Stimulated activated CD4-positive, alpha-beta T cell treated with anti-CD3 and anti-CD28 coated beads, Interleukin-4, amount 100 ng/mL, for 24 hours (primary cell): ENCODE measurements at regions not wholly inside any gene's neighbourhood (a gene's known extent, or its start where the extent isn't known, plus 50 kb on each side); places are given as distances from the start of the nearest gene placed in this dataset.

Experiments used
- DNase-seq: peaks from one replicate; pipeline ENCODE4 v3.0.0-alpha.2; 2020

DNA sequence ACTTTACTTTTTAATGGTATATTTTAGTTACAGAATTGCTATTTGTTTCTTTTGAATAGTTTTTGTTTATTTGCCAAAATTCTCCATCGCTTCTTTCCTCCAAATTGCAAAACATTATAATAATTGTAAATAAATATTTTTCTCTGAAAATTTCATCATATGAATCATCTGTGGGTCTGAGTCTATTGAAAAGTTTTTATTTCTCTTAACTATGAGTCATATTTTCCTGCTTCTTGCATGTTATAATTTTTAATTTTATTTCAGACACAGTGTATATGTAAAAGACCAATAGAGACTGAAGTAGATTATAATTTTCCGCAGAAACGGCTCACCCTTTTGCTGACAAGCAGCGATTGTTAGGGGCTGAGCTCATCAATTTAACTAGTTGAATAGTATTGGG, 279.1 kb upstream of the IL12B start:
- no peak for DNase-seq

GRCh38 chr5:159610966-159611579, 280.8 kb upstream of the IL12B start:
- no peak for DNase-seq

DNA sequence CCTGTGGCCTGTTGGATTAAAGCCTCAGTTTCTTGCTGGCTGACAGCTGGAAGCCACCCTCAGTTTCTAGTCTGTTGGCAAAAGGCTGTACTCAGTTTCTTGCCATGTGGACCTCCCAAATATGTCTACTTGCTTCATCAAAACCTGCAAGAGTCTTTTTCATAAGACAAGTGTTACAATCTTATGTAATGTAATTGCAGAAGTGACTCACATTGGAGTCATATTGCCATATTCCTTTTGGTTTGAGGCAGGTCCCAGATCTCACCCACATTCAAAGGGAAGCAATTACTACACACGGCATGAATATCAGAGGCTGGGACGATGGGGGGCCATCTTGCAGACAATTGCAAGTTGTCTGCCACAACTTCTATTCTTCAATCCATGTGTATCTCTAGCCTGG, 286.7 kb upstream of the IL12B start:
- DNase-seq: no peak

- no peak for DNase-seq
Measured at GRCh38 chr5:159619826-159620225, 289.5 kb upstream of the IL12B start.

- no peak for DNase-seq
Measured at GRCh38 chr5:159620853-159621540, 290.7 kb upstream of the IL12B start.

DNA sequence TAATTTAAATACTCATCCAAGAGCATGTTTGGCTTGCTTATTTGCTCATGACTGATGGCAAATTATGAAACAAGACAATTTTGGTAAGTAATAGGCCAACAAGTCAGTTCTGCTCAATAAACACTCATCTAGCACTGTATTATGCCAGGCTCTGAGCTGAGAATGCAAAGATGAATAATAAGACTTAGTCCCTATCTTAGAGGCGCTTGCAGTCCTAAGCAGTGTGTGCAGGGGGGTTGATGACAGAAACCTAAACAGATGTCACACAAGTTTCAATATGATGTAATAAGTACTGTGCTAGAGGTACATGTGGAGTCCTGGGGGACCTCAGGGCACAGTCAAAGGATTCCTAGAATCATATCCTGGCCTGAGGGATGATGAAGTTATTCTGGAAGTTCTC, 287.6 kb upstream of the ADRA1B start:
- no peak for DNase-seq

- DNase-seq: no peak
Measured at GRCh38 chr5:159629158-159629557, 287.1 kb upstream of the ADRA1B start.

GRCh38 chr5:159630545-159630944, 285.7 kb upstream of the ADRA1B start:
- no peak for DNase-seq

GRCh38 chr5:159631001-159631400, 285.3 kb upstream of the ADRA1B start:
- DNase-seq: no peak

- no peak for DNase-seq
Measured at GRCh38 chr5:159632866-159633265, 283.4 kb upstream of the ADRA1B start.

DNA sequence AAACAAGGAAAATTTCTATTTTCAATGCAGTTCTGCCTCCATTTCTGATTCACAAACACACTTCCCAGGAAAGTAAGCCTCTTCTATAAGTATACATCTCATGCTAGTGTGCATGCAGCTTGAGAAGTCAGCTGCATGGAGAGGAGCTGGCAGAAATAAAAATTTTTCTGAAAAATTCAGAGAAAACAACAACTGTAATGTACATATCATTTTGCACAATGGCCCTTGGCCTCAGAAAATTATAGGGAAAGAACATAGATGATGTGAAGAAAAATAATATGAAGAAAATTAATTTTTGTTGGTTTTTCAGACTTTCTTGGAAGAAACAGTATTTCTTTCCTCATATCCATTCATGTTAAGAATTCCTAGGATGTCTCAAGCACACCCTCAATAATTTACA, 277.8 kb upstream of the ADRA1B start:
- no peak for DNase-seq

- DNase-seq: no peak
Measured at GRCh38 chr5:159638954-159639559, 277.2 kb upstream of the ADRA1B start.

DNA sequence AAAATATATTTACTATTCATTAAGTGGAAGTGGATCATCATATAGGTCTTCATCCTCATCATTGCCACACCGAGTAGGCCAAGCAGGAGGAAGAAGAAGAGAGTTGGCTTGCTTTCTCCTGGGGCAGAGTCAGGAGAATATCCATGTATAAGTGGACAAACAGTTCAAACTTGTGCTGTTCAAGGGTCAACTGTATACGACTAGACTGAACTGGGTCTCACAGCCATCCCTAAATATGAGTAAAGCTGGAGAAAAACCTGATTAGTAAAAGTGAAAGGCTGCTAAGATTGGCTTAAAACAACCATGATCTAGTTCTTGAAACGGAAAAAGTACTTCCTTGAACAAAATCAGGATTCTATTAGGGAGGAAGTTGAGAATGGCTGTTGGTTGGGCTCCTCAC, 276.7 kb upstream of the ADRA1B start:
- no peak for DNase-seq

DNA sequence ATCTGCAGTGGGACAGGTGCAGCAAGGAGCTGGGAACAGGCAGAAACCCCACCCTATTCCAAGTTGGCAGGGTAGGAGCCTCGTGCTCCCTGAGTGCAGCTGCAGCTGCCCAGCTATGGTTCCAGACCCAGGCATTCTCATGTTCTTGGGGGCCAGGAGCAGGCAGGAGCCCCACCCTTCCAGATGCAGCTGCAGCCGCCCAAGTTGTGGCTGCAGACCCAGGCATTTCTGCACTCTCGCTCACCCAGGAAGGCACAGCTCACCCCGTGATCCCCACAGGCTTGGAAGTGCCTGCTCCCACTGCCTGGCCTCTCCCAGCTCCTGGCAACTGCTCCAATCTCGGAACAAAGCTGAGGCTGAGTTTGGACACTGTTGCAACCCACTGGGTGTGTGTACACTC, 275.8 kb upstream of the ADRA1B start:
- DNase-seq: no peak

DNA sequence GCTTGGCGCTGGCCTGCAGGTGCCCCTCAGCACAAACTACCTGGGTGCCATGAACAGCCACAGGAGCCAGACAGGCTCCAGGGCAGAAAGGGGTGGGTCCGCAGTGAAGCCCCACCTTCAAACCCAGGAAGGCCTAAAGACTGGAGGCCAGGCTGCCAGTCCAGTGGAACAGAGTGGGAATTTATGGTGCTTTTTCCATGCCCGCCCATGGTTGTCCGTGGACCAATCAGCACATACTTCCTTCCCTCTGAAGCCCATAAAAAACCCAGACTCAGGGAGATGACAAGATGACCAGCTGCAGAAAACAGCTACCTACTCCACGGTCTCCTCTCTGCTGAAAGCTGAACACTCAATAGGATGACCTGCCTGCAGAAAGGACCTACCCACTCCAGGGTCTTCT, 275.4 kb upstream of the ADRA1B start:
- no peak for DNase-seq

DNA sequence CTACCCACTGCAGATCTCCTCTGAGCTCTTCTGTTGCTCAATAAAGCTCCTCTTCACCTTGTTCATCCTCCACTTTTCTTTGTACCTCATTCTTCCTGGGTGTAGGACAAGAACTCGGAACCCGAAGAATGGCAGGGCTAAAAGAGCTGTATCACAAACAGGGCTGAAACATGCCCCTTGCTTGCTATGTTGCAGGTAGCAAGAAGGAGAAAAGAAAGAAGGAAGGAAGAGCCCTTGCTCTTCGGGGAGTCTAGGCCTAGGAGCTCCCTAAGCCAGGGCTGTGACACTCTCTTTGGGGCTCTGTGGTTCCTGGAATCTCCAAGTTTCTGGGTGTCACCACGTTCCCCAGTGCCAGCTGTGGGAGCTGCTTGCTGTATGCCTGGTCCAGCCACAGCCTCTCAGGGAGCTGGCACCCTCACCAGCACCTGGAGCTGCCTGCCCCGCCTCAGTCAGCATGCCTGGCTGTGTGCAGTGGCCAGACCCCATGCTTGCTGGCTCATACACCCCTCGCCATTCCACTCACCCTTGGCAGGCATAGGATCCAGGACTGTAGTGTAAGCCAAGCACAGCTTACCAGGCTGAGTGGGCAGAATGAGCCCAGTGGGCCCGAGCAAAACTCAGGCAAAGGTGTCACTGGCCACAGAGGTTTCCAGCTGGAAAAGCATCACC, 274.8 kb upstream of the ADRA1B start:
- no peak for DNase-seq

GRCh38 chr5:159642379-159642778, 273.9 kb upstream of the ADRA1B start:
- no peak for DNase-seq

GRCh38 chr5:159644053-159644452, 272.2 kb upstream of the ADRA1B start:
- DNase-seq: no peak

DNA sequence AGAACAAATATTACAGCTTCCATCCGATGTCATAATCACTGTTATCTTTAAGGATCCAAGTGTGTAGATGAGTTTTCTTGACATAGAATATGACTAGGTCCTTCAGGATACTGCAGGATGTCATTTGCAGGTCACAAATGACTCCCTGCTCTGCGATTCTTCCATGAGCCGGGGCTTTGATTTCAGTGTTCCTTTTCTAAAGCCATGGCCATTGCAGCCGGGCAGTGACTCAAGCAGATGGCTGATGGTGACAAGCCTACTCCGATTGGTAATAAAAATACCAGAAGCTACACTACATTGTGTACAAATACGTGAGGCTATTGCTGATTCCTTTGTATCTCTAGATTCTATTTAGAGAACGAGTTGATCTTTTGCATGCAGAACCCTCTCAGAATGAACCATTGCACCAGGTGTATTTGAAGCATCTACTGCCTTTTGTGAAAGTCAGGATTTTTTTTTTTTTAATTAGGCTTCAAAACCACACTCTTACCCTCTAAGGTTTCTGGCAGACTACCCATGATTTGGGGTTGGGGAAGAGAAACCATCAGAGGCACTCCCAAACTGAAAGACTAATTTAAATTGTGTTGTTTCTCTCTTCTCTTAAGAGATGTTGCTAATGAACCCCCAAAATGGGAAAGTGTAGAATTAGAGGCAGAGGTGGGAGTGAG, 271.0 kb upstream of the ADRA1B start:
- DNase-seq: no peak

DNA sequence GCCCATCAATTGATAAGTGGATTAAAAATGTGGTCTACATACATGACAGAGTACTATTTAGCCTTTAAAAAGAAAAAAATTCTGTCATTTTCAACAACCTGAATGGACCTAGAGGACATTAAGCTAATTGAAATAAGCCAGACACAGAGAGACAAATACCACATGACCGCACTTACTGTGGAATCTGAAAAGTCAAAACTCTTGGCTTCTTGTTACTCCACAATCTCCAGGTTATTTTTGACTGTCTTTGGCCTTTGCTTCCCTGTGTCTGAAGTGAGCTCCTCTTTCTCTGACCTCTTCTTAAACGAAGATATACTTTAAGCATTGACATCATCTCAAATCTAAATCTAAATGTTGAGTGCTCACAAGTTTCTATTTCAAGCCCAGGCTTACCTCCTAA, 265.5 kb upstream of the ADRA1B start:
- DNase-seq: no peak

DNA sequence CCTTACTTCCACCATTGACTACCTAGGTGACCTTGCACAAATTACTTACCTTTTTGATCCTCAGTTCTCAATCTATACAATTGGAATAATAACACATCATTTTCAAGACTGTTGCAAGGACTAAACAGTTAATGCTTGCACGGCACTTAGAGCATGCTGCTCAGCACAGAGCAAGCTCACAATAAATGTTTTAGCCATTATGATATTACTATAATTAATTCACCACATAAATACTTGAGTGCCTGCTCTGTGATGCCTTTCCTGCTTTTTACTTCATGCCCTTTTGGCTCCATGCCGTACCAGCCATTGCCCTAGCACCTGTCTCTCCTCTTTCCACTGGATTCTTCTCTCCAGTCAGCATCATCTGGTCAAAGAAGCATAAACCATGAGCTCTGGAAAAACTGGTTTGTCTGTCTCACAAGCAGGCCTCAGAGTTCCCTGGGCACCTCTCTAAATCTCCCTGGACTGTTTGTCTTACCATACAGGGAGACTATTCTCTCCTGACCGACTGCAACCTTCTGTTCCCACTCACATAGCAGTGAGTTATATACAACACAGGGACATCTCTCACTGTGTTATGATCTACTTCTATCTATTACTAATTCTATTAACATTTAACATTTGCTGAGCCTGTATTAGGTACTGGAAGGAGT, 260.4 kb upstream of the ADRA1B start:
- no peak for DNase-seq

GRCh38 chr5:159657298-159657697, 259.0 kb upstream of the ADRA1B start:
- DNase-seq: no peak

DNA sequence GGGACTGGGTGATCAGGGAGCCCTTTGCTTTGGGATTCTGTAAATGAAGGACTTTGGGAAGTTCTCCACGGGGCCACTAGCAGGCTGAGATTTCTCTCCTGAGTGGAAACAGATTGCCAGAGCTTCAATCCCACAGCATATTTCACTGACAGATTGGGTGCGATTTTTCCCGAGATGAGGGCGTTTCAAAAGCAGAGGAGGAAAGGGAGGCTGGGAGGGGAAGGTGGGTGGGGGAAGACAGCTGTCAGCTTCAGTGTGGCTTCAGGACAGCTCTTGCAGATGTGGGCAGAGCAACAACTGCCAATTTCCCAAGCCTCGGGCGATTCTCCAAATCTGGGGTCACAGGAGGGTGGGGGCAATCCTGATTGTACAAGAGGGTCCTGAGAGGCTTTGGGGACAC, 258.5 kb upstream of the ADRA1B start:
- DNase-seq: no peak
